Central memory CD4-positive, alpha-beta T cell (primary cell): ENCODE measurements at regions not wholly inside any gene's neighbourhood (a gene's known extent, or its start where the extent isn't known, plus 50 kb on each side); places are given as distances from the start of the nearest gene placed in this dataset.

Experiments used
- DNase-seq: peaks from one replicate; pipeline ENCODE4 v3.0.0; 2022

DNA sequence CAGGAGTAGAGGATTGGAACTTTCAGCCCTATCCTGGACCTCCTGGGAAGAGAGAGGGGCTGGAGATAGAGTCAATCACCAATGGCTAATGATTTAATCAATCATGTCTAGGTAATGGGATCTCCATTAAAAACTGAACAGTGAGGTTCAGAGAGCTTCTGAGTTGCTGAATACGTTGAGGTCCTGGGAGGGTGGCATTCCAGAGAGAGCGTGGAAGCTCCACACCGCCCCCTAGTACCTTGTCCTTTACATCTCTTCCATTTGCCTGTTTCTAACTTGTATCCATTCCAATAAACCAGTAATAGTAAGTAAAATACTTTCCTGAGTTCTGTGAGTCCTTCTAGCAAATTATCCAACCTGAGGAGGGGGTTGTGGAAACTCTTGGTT is 101.7 kb downstream of the B3GNT2 start:
- no peak for DNase-seq

DNA sequence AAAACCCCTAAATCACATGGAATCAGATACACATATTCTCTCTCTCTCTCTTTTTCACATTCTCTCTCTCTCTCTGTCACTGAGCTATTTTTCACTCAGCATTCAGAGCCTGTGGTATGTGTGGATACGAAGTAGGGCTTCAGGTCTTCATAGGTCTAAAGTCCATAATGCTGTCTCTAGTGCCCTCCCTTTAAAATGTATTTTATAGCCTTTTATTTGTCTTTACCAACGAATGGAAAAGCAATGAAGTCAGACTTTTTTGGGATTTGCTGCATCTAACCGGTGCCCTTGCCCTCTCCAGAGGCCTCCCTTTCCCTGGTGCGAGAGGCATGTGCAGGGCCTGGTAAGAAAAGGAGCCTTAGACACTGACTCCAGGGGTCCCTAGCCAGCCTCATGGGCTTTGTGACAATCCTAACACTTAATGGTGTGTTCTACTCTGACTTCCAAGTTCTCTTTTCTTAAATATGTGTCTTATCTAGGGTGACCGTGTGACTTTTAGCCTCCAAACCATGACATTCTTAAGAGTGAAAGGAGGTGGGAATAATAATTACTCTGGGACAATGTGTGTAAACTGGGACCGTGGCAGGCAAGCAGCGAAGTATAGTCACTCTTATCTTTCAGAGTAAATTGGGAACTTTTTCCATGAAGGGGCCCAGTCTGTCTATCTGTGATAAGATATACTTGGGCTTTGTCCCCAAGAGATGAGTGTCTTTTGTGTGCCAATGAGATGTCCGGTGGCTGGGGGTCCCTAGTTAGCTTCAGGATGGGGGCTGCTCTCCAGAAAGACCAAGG is 101.1 kb downstream of the B3GNT2 start:
- no peak for DNase-seq

DNA sequence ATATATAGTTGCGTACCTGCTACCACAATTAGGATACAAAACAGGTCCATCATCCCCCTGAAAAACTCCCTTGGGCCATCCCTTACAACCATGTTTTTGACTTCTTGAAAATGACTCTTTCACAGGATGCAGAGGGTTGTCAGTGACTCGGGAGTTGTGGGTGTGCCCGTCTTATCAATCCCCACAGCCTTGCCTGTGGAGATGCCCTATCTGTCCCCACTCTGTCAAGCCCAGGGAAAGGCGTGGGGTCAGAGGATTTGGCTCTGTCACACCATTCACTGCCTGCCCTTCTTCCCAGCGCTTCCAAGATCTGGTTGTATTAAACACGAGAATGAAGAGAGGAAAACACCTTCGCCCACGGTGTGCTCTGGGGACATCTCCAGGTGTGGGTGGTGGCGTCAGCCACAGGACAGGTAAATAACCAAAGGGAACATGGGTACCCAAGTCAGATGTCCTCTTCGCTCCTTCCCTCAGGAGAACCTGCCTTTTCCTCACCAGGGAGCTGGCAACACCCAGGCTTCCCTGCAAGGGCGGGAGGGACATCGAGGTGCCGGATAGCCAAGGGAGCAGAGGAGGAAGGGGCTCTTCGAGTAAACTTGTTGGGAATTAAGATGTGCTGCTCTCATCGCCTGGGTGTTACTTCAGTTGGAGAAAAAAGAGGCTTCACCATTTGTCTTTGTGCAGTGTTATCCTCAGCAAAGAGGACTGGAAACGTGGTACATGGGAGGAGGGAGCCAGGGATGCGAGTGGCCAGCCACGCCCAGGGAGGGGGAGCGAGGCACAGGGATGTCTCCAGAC is 100.3 kb downstream of the B3GNT2 start:
- no peak for DNase-seq

DNA sequence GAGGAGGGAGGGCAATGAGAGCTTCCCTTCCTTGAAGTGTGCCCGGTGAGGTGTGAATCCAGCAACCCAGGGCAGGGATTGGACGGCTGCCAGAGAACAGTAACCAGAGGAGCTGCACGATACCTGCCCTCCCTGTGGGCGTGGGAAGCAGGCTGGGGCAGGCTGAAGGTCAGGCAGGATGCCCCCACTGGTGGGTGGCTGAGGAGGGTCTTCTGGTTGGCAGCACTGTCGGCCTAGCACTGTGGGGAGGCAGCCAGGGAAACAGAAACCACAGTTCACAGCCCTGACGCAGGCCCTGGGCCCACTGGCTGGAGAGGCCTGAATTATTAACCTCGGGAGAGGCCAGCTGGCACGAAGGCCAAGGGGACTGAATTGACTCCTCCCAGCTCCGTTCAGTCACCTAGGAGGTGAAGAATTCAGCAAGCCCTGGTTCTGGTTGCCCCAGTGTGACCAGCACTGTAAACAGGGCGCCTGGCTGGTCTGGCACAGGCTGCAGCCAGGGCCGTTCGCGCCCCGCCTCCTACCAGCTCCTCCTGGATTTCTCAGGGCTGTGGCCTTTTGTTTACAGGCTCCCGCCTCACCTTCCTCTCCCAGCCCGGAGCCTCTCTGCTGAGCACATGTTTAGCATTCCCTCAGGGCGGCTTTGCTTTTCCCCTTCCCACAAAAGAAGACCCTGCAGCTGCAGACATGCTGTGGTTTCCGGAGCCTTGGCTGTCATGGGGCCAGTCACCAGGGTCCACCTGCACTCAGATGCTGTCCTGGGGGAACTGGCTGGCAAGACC is 97.8 kb downstream of the B3GNT2 start:
- DNase-seq = no peak

DNA sequence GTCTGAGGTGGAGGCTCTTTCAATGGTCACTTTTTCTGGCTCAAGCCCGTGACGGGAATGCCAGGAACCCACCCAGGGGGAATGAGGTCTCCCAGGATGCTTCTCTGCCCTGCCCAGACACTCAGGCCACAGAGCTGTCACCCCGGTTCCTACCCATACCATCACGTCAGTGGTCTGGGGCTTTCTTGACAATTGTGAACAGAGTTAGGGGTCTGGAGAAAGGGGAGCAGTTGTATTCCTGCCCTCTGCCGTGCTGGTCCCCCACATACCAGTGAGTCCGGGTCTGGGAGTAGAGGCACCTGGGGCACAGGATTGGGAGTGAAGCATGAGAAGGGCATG is 97.2 kb downstream of the B3GNT2 start:
- DNase-seq = no peak

DNA sequence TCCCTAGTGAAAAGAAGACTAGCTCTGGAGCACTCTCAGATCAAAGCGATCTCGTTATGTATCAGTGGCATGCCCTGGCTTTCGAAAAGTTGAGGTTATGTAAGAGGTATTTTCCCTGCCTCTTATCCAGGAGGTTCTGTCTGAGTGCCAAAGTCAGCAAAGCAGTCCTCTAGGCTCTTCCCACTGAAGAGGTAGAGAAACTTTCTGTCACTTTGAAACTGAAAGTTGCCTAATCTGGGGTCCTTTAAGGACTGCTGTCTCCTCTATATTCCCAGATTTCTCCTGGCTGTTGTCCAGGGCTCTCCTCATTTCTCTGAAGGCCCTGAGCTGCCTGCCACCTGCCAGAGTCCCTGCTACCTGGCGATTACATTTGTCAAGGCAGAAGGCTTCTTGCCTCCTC is 96.3 kb downstream of the B3GNT2 start:
- no peak for DNase-seq

DNA sequence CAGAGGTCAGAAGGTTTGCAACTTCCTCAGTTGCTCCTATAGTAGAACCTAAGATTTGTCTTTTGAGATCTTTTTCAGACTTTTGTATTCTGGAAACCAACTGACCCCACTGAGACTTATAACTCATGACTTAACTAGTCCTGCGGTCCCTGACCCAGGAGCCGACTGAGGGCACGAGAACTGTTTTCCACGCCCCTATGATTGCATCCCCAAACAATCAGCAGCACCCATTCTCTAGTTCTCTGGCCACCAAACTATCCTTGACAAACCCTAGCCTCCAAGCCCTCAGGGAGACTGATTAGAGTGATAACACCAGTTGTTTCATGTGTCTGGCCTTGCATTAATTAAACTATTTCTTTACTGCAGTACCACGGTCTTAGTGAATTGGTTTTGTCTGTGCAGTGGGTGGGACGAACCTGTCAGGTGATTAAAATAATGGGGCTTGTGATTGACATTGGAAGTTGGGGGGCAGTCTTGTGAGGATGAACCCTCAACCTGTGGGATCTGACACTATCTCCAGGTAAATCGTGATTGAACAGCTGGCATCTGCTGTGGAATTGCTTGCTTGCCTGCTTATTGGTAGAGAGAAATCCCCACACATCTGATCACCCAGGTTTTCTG is 95.7 kb downstream of the B3GNT2 start:
- no peak for DNase-seq

DNA sequence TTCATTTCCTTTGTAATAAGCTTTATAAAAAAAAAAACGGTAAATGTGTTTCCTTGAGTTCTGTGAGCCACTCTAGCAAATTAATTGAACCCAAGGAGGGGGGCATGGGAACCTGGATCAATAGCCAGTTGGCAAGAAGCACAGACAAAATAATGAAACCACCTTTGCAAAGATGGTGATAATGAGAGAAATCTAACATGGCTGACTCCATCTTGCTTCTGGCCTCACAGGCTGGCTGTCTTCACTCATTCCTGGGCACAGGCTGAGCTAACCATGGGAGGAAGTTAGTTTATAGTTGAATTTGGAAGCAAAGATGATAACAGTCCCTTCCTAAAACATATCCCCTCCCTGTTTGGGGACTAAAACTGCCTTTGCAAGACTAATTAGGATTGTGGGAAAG is 95.1 kb downstream of the B3GNT2 start:
- DNase-seq = no peak

DNA sequence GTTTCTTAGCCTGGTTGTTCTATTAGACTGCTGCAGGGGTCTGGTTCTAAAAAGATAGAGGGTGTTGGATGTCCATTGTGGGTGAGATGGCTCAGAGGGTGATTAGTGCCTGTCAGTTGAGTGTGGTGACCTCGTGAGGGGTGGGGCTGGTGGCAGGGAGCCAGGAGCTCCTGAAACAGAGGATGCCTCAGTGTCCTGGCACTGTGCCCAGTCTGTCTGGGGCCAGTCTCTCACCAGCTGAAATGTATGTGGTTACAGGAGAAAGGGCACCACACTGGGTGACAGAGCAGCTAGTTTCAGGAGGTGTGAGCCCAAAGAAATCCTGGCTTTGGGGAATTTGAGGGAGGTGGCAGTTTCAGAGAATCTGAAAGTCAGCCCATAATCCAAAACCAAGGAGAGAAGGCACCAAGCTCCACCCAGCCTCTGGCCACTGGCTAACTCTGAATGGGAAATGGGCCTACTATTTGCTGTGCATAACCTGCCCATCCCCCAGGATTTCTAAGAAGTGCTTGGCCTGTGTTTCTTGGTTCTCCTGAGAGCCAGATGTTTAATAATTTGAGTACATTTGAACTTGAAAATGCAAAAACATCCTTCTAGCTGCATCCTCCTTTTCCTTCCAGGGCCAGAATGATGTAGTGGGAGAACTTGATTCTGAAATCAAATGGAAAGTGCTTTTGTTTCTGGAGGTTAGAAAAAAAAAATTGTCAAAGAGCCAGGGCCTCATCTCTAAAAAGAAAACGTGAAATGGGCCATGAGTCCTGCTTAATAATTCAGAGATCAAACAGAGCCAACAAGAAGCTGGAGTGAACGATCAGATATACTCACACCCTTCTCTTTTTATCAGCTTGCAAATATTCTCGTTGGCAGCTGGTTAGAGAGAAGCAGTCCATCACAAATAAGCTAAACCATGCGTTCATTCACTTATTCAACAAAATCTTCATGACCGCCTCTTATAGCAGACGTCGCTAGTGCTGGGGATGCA is 92.3 kb downstream of the B3GNT2 start:
- peak; percentile 37 for DNase-seq

DNA sequence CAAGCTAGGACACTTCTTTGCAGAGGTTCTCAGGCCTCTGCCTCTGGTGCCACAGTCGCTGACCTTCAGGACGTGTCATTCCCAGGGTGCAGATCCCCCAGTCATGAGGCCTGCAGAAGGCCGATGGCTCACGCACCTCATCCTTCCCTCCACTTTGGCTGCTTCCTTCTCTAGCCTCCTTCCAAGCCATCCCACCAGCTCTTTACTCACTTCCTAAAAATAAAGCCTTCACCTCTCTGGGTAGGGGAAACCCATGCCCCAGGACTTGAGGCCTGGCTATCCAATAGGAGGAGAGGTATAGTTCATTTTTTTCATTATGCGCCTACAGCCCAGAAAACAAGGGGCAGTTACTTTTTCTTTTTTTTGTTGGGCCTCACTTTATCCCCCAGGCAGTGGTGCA is 91.4 kb downstream of the B3GNT2 start:
- no peak for DNase-seq

DNA sequence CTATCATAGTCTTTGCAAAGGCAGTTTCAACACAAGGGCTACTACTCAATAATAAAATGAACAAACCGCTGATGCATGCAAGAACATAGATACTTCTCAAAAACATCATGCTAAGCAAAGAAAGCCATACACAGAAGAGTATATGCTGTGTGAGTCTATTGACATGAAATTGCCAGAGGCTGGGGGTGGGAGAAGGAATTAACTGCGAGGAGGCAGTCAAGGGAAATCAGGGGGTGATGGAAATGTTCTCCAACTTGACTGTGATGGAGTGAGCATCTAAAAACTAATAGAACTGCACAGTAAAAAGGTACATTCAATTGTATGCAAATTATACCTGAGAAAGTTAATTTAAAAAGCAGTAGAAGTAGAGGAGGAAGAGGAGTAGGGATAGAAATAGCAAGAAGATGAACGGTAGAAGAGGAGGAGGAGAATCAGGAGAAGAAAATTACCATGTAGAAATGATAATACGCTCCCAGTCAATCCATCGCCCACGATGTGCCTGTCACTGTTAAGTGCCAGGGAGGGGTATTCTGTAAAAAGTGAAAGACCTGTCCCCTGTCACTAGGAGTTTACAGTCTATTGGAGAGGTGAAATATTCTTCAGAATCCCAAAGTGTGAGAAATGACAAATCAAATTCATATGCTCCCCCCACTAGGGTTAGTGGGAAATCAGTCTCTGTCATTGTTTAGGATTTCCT is 90.3 kb downstream of the B3GNT2 start:
- no peak for DNase-seq

DNA sequence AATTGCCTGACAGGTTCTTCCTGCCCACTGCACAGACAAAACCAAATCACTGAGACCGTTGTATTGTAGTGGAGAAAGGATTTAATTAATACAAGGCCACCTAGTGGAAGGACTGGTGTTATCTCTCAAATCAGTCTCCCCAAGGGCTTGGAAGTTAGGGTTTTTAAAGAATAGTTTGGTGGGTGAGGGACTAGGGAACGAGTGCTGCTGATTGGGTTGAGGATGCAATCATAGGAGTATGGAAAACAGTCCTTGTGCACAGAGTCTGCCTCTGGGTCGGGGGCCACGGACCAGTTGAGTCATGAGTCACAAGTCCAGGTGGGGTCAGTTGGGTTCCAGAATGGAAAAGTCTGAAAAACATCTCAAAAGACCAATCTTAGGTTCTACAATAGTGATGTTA is 89.1 kb downstream of the B3GNT2 start:
- DNase-seq = no peak

DNA sequence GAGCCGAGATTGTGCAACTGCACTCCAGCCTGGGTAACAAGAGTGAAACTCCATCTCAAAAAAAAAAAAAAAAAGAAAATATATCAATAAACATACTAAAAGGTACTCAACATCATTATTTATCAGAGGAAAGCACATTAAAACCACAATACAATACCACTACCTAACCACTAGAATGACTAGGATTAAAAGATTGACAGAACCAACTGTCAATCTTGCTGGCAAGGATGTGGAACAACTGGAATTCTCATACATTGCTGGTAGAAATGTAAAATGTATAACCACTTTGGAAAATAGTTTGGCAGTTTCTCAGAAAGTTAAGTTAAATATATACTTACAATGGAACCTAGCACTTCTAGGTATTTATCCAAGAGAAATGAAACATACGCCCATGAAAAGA is 88.6 kb downstream of the B3GNT2 start:
- DNase-seq = no peak

DNA sequence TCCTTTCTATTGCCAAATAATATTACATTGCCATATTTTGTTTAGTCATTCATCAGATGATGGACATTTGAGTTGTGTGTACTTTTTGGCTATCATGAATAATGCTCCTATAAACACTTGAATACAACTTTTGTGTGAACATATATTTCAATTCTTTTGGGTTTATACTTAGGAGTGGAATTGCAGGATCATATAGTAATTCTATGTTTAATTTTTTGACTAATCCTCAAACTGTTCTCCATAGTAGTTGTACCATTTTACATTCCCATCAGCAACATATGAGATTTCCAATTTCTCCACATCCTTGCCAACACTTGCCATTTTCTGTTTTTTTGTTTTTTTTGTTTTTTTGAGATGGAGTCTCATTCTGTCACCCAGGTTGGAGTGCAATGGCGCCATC is 87.2 kb downstream of the B3GNT2 start:
- DNase-seq = no peak

DNA sequence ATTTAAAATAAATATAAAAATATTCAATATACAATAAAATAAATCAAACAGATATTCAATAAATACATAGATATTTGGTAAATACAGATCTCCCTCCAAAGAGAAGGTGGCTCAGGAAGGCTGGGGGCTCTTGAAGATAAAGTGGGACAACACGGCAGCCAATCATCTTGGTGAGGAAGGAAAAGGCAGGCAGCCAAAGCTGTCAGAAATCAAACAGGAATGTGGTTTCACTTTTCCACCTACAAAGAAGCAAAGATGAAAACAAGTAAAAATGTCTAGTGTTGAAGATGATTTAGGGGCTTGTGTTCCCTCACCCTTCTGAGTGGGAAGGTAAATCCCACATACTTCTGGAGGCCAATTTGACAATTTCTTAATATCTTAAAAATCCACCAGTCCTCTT is 85.7 kb downstream of the B3GNT2 start:
- no peak for DNase-seq

DNA sequence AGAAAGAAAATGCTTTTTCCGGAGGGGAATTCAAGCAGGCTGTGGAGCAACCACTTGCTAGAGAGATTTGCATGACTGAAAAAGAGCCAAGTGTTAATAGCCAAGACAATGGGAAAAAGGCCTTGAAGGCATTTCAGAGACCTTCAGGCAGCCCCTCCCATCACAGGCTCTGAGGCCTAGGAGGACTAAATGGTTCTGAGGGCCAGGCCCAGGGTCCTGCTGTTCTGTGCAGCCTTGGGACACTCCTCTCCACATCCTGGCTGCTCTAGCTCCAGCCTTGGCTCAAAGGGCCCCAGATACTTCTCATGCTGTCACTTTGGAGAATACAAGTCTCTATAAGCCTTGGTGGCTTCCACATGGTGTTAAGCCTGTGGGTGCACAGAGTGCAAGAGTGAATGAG is 81.8 kb downstream of the B3GNT2 start:
- no peak for DNase-seq
